ENCODE measurements at regions not wholly inside any gene's neighbourhood (a gene's known extent, or its start where the extent isn't known, plus 50 kb on each side); places are given as distances from the start of the nearest gene placed in this dataset.

- intact Hi-C loops (cut with DNase I; ENCODE audit: low total_unique reads) = no loop called here
- peak; percentile 18 for DNase-seq
Measured at GRCh38 chr9:38118862-38119438, 49.9 kb upstream of the SHB start.

More at GRCh38 chr9:38118862-38119438, 49.9 kb upstream of the SHB start:
- no peak for TF ChIP-seq POLR2A (IDR thresholded peaks at IDR 0.05)
- no peak for TF ChIP-seq POLR2AphosphoS5 (IDR thresholded peaks at IDR 0.05)
- TF ChIP-seq, protein P1, sequence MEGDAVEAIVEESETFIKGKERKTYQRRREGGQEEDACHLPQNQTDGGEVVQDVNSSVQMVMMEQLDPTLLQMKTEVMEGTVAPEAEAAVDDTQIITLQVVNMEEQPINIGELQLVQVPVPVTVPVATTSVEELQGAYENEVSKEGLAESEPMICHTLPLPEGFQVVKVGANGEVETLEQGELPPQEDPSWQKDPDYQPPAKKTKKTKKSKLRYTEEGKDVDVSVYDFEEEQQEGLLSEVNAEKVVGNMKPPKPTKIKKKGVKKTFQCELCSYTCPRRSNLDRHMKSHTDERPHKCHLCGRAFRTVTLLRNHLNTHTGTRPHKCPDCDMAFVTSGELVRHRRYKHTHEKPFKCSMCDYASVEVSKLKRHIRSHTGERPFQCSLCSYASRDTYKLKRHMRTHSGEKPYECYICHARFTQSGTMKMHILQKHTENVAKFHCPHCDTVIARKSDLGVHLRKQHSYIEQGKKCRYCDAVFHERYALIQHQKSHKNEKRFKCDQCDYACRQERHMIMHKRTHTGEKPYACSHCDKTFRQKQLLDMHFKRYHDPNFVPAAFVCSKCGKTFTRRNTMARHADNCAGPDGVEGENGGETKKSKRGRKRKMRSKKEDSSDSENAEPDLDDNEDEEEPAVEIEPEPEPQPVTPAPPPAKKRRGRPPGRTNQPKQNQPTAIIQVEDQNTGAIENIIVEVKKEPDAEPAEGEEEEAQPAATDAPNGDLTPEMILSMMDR (IDR thresholded peaks at IDR 0.05 in 8 of 11, conservative IDR thresholded peaks at IDR 0.05 in 3 of 11) = no peak
- H3K27ac ChIP-seq = no peak overlapping the region
- no peaks in the 10 kb centered on the region for H3K4me1 ChIP-seq
- H3K9me3 ChIP-seq = no peaks in the 10 kb centered on the region
- WGBS, 5 donors = 69 to 72% (median 71%) methylated on average over 8 of the region's 8 CpGs
- no peaks in the 10 kb centered on the region for H3K36me3 ChIP-seq
- peaks cover 0 to 31% (median 0%) of the 10 kb centered on the region in 7 donors for H3K27me3 ChIP-seq (replicated peaks in 1 of 7)
- H3K4me3 ChIP-seq = no peak overlapping the region

Small RNA genes lying in the stretch of these regions (small RNA-seq; reads per million reads assigned to genes)
- 0 reads per million in 4 donors for gene RF00096

All from spleen (tissue), 11 donors.